ENCODE measurements at regions not wholly inside any gene's neighbourhood (a gene's known extent, or its start where the extent isn't known, plus 50 kb on each side); places are given as distances from the start of the nearest gene placed in this dataset.

DNA sequence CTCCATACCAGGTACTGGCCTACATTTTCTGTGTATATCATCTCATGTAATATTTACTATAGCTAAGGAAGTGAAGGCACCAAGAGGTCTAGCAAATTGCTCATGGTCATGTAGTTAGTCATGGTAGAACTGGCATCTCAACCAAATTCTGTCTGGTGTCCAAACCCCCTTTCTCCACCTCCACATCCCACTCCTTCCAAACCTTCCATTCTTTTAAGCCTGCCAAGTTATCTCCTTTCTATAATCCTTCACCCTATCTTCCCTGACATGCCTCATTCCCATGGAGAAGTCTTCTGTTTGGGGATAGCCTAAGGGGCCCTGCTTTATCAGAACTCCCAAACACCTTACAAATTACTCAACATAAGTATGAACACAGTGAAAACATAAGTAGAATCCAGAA is 196.2 kb upstream of the HMGA2 start:
- TF ChIP-seq, protein P1, sequence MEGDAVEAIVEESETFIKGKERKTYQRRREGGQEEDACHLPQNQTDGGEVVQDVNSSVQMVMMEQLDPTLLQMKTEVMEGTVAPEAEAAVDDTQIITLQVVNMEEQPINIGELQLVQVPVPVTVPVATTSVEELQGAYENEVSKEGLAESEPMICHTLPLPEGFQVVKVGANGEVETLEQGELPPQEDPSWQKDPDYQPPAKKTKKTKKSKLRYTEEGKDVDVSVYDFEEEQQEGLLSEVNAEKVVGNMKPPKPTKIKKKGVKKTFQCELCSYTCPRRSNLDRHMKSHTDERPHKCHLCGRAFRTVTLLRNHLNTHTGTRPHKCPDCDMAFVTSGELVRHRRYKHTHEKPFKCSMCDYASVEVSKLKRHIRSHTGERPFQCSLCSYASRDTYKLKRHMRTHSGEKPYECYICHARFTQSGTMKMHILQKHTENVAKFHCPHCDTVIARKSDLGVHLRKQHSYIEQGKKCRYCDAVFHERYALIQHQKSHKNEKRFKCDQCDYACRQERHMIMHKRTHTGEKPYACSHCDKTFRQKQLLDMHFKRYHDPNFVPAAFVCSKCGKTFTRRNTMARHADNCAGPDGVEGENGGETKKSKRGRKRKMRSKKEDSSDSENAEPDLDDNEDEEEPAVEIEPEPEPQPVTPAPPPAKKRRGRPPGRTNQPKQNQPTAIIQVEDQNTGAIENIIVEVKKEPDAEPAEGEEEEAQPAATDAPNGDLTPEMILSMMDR (IDR thresholded peaks at IDR 0.05), result no peak
- TF ChIP-seq POLR2A (IDR thresholded peaks at IDR 0.05), result no peak
